COLO668 (cell line): ENCODE measurements at regions not wholly inside any gene's neighbourhood (a gene's known extent, or its start where the extent isn't known, plus 50 kb on each side); places are given as distances from the start of the nearest gene placed in this dataset.
"Not testable (repeated sequence)": the region's sequence is repeated elsewhere in the genome, so short reads cannot be mapped to it uniquely, and the experiment has no call there.

Experiments
- DNase-seq: peaks from one replicate; lab custom pipeline; 2025; ENCODE audit not compliant: unreplicated experiment; lab: John Stamatoyannopoulos, UW

DNA sequence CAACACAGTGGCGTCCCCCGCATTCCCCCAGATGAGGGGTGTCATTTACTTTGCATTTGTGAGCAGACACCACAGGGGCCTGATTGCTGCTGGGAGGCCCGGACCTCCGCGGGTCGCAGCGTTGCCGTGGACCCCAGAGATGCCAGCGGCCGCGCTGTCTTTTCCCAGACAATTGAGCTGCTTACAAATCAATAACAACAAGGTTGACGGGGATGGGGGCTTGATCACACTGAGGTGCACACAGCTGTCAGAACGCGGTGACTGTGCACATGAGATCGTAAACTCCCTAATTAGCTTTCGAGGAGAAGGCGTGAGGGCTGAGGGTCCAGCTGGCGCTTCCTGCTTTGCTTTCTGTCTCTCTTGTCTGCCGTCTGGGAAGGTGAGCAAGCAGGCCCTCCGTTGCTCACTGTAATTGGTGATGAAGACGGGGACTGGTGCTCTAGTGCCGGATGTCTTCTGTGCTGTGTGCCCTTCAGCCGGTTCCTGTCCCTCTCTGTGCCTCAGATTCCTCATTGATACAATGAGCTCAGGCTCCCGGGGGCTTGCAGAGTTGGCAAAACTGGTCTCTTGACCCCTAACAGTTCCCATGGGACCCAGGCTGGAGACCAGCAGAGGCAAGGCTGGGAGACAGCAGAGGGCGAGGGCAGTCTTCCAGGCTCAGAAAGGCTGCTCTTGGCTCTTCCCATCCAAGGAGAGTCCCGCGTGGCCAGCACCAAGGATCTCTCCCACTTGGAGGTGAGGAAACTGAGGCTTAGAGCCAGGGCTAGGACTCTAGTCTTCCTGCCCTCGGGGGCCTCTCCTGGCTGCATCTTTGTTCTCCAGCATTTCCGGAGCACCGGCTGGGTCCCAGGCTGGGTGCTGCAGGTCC is 126.0 kb upstream of the PMEPA1 start:
- DNase-seq: no peak

DNA sequence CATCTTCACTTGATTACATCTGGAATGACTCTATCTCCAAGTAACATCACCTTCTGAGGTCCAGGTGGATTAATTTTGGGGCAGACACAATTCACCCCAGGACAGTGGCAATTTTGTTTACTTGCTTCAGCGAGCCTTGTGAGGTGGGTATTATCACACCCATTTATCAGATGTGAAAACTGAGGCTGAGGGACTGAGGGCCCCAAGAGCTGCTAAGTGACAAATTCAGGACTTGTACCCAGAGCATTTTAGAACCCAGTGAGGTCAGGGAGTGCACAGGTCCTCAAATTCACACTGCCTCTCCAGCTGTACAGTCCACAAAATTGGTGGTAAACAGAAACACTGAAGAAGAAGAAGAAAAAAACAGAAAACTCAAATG is 125.2 kb upstream of the PMEPA1 start:
- DNase-seq: no peak

DNA sequence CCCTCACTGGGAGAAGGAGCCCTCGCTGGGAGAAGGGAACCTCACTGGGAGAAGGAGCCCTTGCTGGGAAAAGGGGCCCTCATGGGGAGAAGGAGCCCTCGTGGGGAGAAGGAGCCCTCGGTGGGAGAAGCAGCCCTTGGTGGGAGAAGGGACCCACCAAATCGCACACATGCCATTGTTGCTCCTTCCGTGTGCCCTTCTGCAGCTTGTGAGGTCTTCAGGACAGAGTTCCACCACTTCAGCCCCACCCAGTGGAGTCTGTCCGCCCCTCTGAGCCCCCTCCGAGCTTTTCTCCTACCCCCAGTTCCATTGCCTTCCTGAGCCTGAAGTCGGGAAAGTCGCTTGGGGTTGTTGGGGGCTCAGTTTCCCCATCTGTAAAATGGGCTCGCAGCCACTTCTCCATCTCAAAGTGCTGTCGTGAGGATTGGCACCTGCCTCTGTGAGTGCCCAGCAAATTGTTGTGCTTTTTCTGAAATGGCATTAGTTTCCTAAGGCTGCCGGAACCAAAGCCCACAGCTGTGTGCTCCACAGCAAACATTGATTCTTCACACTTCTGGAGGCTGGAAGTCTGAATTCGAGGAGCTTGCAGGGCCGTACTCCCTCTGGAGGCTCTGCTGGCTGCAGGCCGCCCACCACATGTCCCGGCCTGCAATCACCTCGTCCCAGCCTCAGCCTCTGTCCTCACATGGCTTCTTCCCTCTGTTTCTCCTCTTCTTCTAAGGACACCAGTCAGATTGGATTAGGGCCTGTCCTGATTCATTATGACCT is 124.7 kb upstream of the PMEPA1 start:
- DNase-seq: no peak

DNA sequence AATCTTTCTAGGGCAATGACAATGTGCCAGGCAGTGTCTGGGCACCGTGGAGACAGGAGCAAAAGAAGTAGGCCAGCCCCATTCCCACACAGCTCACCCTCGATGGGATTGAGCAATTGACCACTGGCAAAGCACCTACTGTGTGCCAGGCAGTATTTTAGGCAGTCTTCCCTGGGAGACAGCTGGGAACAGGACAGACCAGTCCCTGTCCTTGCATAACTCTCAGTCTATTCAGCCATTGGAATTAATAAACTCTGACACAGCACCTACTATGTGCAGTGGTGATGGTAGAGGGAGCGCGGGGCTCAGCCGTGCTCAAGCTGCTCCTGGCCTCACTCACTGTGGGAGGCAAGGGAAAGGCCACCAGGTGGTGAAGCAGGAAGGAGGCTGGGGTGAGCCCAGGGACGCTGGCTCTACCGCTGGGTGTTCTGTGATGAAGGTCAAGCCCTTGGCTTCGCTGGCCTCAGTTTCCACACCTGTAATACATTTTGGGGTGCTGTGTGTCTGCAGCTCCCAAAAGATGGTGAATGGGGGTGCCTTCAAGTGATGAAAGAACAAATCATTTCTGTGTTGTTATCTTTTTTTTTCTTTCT is 122.3 kb upstream of the PMEPA1 start:
- no peak for DNase-seq

DNA sequence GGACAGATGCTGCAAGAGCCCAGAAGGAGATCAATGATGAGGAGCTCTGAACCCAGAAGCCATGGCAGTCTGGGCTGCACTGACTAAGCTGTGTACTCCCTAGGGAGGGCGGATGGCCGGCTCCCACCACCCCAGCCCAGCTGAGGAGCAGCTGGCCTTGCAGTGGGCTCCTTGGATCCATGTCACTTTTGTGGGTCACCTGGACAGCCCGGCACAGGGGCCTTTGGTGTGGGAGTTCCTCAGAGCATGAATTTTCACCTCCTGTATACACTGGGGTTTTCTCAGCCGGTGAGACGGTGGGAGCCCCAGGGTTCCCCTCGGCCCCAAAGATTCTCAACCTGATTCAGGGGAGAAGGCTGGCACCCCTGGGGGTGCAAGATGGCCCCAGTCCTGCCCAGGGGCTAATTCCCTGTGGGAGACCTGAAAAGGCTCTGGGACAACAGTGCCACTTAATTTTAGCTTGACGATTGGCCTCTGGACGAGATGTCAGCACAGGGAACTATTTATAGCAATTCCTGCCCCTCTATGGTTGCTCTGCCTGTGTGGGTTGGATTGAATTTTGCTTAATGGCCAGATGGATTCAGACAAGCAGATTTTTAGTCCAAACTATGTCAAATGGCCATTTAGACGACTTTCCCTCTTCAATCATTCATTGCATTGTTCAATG is 121.6 kb upstream of the PMEPA1 start:
- DNase-seq: no peak

DNA sequence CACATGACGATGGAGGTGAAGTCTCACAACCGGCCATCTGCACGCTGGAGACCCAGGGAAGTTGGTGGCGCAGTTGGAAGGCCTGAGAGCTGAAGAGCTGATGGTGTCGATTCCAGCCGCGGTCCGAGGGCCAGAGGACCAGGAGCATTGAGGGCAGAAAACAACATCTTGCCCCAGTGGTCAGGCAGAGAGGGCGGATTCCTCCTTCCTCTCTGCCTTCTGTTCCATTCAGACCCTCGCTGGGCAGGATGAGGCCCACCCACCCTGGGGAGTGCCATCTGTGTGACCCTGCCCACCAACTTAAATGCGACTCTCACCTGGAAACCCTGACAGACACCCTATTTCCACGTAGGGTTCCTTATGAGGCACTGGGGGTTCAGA is 120.7 kb upstream of the PMEPA1 start:
- no peak for DNase-seq

DNA sequence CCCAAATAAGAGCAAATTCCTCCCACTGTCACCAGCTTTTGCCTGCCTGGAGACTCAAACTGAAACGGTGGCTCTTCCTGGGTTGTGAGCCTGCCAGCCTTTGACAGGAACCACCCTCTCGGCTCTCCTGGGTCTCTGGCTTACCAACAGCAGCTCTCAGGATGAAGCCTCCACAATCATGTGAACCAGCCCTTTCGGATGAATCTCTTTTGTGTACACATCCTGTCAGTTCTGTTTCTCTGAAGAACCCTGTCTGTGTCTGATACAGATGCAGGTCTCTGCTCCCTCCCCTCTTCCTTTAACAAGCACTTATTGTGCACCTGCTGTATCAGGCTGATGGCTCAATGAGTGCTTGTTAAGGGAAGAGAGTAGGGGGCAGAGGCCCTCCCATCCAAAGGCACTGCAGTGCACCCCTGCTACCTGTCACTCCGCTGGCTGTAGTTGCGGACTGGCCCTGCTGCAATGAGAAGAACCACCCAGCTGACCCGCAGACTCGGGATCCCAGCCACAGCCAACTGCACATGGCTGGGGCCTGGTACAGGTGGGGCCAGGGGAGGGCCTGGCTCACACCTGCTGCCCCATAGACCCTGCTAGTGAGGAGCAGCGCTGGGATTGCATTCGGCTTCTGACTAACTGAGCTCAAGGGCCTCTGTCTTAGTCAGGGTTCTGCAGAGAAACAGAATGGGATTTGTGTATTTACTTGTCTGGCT is 120.1 kb upstream of the PMEPA1 start:
- no peak for DNase-seq

DNA sequence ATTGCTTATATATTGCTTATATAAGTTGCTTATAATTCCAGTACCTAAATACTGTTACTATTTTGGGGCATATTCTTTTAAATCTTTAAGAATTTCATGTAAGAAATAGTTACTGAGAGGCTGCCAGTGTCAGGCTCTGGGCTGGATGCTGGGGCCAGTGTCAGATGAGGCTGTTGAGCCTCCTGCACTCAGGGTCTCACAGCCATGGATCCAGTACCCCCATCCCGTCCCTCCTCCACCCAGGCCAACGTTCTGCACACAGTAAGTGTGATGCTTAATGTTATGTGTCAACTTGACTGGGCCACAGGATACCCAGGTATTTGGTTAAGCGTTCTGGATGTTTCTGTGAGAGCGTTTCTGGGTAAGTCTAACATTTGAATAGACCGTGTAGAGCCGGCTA is 119.5 kb upstream of the PMEPA1 start:
- DNase-seq: no peak

DNA sequence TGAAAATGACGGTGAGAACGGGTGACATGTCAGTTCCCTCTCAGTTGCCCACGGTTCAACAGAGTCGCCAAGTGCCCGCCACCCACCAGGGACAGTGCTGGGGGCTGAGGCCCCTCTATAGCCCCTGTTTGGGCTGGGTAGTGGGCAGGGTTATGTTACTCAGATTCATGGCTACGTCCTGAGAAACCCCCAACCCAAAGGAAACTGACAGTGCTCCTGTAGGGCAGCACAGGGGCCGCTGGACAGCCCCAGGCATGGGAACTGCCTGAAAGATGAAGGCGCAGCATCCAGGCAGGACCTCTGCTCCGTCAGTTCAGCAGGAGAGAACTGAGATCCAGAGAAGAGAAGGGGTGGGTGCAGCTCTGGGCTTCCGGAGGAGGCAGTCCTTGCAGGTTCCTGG is 118.9 kb upstream of the PMEPA1 start:
- DNase-seq: no peak

DNA sequence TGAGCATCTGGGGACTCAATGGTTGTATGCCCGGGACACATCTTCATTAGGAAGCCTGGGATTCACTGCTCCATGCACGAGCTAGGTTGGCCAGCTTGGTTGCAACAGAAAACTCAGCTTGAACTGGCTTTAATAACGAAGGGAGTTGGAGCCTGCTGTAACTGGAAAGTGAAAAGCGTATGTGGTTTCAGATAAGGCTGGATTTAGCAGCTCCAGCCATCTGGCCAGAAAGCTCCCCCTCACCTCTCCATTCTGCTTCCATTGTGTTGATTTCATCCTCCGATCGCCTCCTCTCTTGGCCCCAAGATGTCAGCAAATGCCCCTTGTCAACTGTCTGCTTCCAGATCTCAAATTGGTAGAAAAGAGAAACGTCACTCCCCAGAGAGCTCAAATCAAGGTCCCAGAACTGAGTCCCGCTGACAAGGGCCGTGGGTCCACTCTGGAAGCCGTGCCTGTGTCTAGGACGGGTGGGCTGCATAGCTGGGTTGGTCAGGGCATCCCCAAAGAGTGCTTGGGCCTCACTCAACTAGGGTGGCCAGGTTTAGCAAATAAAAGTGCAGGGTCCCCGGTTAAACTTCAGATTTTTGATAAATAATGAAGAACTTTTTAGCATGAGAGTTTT is 117.0 kb upstream of the PMEPA1 start:
- DNase-seq: no peak

DNA sequence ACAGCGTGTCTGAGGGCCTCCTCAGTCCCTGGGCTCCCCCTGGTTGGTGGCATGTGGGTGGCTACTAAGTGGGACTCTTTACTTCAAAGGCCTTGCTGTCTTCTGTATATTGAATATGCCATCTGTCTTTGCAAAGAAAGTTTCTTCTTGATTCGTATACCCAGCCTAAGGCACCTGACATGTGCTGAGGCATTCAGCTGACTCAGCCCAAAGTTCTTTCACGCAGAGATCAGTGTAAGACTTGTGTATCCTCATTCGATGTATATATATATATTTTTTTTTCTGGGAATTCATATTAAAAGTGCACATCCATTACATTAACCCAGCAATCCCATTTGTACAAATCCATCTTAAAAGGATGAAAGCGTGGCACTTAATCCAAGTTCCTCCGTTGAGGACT is 115.1 kb upstream of the PMEPA1 start:
- DNase-seq: no peak

DNA sequence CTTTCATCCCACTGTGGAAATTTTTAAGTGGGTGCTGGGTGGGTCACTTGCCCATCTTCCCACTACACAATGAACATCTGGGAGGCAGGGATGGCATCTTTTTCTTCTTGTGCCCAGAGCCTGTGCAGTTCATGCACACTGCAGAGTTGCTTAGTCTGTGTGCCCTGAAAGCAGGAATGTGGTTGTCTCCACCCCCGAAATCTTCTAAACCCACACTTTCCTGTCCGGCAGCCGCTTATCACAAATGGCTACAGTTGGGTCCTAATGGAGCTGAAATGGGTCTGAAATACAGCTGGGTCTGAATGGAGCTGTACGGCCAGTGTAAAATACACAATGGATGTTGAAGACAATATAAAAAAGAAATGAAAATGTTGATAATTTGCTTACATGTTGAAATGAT is 112.1 kb upstream of the PMEPA1 start:
- DNase-seq: no peak

DNA sequence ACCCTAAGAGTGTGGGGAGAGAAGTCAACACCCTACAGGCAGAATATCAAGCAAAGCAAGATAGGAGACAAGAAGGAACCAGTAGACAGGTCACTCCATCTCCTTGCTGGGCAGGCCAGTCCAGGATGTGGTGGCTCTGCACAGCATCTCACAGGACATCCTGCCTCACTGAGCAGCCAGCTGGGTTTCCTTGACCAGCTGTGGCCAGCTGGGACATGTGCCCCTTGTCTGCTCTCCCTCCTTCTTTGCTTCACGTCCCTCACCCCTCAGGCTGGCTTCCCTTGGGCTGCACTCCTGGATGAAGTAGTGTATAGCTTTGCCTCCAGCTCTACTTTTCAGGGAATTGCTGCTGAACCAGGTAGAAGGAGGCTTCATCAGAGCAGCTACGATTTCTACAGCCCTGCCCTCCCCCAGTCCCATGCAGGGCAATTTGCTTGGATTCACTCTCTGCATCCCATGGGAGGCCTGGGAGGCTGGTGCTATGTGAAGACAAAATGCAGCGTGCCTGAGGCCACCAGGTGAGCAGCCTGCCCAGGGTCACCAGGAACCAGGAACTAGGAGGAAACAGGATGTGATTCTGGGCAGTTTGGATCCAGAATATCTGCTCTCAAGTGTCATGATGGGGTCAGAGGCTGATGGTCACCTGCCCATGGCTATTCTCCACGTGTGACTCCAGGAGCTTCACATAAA is 110.0 kb upstream of the PMEPA1 start:
- no peak for DNase-seq

DNA sequence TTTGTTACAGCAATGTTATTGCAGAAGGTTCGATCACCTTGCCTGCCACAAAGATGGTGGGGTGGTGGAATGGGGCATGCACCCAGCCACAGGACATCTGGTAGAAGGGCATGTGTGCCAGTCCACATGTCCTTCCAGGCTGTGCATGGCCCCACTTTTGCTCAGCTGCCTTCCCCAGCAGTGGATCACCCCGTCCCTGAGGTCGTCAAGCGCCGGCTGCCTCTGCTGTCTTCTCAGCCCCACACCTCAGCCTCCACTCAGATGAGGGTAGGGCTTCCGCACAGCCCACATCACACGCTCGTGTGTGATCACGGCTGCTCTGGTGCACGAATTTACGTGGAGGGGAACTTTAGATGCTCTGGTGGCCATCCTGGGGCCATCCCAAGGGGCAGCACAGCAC is 109.5 kb upstream of the PMEPA1 start:
- no peak for DNase-seq

DNA sequence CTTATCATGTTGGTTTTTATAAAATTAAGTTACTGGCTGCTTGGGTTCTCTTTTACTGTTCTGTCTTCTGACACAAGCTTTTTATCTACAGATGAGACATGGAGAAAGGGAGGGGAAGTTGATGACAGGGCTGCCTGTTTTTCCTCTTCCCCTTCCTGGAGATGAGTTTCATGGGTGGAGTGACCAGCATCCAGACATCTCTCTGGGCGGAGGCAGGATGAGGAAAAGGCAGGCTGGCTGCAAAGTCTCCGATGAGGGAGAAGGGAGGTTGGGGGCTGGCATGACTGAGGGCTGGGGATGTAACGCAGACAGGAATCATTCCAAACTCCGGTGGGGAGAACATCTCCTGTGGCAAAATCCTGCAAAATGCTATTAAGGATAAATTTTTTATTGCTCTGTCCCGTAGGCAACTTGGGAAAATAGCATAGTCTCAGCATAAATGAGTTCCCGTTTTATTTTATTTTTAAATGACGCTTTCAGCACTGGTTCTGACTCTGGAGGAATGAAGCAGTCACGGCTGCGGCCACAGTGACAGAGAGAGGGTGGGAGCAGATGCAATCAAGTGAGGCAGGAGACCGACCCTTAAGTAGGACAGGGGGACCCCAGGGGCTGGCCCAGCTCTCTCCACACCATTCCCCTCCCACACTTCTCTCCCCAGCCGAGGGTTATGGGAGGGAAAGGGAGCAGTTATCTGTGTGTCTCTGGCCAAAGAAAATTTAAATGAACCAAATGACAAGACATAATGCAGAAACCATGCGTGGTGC is 108.8 kb upstream of the PMEPA1 start:
- no peak for DNase-seq

DNA sequence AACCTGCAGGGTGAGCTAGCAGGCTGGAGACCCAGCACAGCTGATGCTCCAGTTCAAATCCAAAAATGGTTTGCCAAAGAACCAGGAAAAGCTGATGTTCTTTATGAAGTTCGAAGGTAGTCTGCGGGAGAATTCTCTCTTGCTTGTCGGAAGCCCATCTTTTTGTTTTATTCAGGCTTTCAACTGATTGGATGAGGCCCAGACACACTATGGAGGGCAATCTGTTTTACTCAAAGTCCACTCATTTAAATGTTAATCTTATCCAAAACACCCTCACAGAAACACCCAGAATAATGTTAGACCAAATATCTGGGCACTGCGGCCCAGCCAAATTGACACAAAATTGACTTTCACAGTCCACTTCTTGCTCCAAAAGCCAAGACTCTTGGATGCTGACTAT is 105.6 kb upstream of the PMEPA1 start:
- DNase-seq: no peak

DNA sequence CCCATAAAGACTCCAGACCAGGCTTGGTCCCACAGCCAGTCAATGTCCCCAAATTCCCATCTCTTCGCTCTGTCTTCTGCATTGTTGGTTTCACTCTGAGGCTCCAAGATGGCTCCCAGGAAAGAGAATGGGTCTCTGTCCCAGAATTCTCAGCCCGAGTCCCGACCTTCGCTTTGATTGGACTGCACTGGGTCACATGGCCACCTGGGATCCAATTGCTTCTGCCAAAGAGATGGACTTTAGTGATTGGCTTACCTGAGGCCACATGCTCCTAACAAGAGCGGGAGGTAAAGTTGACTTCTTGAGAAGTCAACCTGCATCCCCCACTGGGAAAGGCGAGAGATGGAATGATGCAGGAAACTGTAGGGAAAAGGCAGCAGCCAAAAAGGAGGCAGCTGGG is 104.7 kb upstream of the PMEPA1 start:
- DNase-seq: no peak

DNA sequence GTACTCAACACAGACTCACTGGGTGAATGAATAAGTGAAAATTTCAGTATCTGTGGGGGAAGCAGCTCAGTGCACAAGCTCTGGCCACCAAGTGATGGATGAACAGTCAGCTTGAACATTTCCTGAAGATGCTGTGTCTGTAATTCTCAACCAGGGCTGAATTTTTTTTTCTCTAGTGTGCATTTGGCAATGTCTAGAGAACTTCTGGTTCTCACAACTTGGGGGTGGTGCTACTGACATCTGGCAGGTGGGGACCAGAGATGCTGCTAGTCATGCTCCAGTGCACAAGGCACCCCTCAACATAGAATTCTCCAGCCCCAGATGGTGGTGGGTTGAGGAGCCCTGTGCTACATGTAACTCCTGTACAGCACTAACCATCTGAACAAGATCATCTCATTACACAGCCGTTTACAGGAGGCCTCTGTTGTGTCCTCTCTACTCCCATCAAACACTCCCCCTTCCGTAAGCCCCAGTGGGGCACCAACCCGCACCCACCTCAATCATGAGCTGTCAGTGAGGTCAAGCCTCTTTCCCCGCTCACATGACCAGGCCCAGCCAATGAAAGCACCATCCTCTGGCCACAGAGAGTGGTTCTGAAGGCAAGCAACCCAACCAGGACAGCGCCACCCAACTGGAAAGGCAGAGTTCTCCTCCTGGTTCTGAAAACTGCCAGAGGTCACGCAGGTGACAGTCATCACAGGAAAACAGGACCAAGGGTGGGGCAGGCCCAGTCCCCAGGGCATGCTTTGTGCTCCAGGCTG is 103.9 kb upstream of the PMEPA1 start:
- no peak for DNase-seq

DNA sequence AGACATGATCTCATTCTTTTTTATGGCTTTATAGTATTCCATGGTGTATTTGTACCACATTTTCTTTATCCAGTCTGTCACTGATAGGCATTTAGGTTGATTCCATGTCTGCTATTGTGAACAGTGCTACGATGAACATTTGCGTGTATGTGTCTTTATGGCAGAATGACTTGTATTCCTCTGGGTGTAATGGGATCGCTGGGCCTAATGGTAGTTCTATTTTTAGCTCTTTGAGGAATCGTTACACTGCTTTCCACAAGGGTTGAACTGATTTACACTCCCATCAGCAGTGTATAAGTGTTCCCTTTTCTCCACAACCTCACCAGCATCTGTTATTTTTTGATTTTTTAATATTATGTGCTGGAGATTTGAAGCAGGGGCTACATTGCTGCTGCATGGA is 102.8 kb upstream of the PMEPA1 start:
- DNase-seq: not testable (repeated sequence)
